ENCODE measurements at regions not wholly inside any gene's neighbourhood (a gene's known extent, or its start where the extent isn't known, plus 50 kb on each side); places are given as distances from the start of the nearest gene placed in this dataset.

- no peak for DNase-seq
Measured at GRCh38 chr6:145044641-145045246, 690.6 kb downstream of the EPM2A start.

DNA sequence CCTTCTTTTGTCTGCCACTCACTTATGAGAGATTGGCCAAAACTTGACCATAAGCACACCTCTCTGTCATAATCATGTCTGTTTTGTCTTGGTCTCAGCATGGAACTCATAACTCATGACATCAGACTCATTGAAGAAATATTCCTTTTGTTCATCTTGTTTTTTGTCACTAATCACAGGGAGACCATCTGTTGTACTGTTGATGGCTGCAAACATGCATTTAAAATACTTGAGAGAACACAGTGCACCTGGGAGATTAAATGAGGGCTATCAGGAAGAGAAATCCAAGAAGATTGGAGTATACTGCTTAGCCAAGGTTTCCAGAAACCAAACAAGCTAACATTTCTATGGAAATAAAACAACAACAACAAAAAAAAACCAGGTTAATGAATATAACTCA lies 689.7 kb downstream of the EPM2A start:
- DNase-seq = no peak

DNA sequence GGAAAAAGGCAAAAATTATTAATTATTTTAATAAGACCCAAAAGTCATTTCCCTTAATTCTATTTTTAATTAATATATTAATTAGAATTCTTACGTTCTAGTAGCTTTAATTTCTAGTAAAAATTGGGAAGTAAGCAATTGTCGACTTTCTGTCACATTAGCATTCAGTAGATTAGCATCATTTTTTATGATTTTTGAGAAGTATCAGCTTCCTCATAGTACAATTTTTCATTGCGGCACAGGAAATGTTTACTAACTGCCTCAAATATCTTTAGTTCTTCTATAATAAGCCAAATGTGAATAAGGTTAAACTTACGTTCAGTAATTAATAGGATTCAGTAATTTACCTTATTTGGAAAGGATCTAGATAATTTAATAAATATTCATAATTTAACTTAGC lies 687.4 kb downstream of the EPM2A start:
- DNase-seq = no peak

- DNase-seq = no peak
Measured at GRCh38 chr6:145051661-145052060, 683.7 kb downstream of the EPM2A start.

DNA sequence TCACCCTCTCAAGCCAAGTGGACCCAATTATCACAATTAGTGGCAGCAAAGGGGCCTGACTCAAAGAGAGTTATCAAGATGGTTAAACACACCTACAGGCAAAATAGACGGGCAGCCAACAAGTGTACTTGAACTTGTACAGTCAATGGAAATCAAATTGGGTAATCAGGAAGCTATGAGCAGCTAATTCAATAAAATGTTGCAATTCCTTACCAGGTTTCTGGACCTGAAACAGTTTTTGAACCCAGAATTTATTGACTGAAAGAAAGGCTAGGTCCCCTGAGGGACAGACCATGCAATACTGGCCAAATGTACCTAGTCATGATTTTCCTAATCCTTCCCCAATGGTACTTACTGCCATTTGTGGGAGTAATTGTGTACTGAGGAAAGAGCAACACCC lies 679.8 kb downstream of the EPM2A start:
- DNase-seq = no peak

GRCh38 chr6:145060714-145061113 lies 674.6 kb downstream of the EPM2A start:
- no peak for DNase-seq

GRCh38 chr6:145063091-145063490 lies 672.2 kb downstream of the EPM2A start:
- no peak for DNase-seq

- DNase-seq = no peak
Measured at GRCh38 chr6:145067430-145067829, 667.9 kb downstream of the EPM2A start.

DNA sequence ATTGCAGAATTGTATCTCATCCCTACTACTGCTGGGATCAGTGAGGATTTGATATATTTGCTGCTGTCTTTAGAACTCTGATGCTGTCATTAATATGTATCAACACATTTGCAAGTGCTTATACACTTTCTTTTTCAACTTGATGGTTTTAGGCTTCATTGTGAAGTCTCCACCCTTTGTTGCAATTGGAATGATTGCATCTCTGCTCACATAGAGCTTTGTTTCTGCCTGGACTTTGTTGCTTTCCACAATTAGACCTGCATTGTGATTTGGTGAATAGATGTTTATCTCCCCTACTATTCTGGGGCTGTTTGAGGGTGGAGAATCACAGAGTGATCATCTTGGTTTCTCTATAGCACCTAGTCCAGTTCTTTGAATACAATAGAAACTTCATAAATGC lies 666.7 kb downstream of the EPM2A start:
- no peak for DNase-seq

- no peak for DNase-seq
Measured at GRCh38 chr6:145069966-145070365, 665.4 kb downstream of the EPM2A start.

GRCh38 chr6:145070791-145071190 lies 664.5 kb downstream of the EPM2A start:
- no peak for DNase-seq

DNA sequence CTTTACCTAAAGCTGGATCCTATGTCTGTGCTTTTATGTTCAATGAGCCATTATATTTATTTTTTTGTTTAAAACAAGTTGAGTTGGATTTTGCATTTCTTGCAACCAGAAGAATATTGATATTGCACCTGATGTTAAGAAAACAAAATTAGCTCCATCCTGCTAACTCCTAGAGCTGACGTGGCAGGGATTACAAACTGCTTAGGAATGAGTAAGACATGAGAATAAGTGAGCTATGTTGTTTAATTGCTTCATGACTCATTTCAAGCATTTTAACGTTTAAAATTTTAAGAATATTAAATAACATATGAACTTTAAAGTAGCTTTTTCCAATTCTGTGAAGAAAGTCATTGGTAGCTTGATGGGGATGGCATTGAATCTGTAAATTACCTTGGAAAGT lies 663.5 kb downstream of the EPM2A start:
- DNase-seq = no peak

DNA sequence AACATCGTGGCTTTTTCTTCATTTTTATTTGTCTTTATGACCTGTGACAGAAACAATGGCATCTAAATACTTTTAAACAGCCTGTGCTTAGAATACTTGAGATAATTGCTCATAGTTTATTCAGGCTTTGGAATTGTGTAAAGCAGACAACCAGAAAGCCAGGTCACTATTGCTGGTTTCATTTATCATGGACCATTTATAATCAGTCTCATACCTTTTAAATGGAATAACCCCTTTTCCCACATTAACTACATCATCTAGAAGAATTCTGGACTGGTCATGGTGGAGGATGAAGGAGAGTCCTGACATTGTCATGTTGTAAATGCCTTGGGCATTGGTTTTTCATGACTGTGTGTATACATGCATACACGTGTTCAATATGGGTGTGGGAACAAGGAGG lies 661.5 kb downstream of the EPM2A start:
- no peak for DNase-seq

- no peak for DNase-seq
Measured at GRCh38 chr6:145074805-145075204, 660.5 kb downstream of the EPM2A start.

GRCh38 chr6:145075425-145075824 lies 659.9 kb downstream of the EPM2A start:
- no peak for DNase-seq

DNA sequence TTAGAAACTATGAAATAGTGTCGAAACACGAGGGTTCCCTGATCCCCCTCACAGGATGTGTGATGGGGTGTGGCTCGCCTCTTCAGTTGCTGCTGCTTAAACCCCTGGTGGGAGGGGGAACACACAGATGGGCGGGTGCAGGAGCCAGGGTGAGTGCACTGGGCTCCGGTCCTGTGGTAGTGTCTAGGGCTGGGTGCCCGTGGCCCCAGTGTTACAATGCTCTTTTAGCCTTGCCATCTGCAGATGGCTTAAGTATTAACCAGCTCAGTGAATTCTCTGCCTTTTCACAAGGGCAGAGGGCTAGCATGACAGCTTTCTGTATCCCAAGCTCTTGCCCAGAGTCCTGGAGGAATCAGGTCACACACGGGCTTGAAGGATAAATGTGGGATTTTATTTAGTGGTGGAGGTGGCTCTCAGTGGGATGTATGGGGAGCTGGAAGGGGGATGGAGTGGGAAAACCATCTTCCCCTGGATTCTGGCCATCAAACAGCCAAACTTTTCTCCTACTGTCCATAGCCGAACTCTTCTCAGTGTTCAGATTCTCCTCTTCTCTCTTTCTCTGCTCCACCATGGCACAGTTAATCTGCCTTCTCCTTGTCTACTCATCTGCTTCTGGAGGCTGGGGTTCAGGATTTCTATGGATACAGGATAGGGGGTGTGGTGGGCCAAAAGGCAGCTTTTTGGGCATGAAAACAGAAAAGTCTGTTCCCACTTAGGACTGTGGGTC lies 659.0 kb downstream of the EPM2A start:
- no peak for DNase-seq

GRCh38 chr6:145077382-145077781 lies 657.9 kb downstream of the EPM2A start:
- DNase-seq = no peak

DNA sequence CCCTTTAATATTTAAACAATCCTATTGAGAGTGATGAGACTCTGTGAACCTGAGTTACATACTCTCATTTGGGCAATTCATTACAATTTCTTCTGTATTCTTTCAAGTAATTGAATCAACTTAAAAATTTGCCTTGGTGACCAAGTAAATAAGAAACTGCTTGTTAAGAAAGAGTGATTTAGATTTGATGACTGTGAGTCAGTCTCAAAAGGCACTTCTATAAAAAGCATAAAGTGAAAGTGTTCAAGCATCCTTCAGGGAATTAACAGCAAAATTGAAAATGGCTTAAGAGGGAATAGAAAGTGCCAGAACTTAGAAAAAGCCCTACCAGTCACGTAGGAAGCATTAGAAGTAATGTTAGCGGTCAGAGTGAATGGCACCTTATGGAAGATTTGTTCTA lies 654.7 kb downstream of the EPM2A start:
- no peak for DNase-seq

GRCh38 chr6:145081677-145082076 lies 653.6 kb downstream of the EPM2A start:
- no peak for DNase-seq

- DNase-seq = no peak
Measured at GRCh38 chr6:145082359-145082758, 653.0 kb downstream of the EPM2A start.

DNA sequence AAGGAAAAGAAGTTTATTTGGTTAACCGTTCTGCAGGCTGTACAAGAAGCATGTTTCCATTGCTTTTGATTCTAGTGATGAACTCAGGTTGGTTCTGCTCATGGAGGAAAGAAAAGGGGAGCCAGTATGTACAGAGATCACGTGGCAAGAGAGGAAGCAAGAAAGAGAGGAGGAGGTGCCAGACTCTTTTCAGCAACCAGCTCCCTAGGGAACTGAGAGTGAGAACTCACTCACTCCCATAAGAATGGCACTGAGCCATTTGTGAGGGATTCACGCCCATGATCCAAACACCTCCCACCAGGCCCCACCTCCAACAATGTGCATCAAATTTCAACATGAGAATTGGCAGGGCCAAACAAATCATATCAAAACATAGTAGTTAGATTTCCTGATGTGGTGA lies 649.1 kb downstream of the EPM2A start:
- no peak for DNase-seq

GRCh38 chr6:145087034-145087433 lies 648.3 kb downstream of the EPM2A start:
- no peak for DNase-seq

DNA sequence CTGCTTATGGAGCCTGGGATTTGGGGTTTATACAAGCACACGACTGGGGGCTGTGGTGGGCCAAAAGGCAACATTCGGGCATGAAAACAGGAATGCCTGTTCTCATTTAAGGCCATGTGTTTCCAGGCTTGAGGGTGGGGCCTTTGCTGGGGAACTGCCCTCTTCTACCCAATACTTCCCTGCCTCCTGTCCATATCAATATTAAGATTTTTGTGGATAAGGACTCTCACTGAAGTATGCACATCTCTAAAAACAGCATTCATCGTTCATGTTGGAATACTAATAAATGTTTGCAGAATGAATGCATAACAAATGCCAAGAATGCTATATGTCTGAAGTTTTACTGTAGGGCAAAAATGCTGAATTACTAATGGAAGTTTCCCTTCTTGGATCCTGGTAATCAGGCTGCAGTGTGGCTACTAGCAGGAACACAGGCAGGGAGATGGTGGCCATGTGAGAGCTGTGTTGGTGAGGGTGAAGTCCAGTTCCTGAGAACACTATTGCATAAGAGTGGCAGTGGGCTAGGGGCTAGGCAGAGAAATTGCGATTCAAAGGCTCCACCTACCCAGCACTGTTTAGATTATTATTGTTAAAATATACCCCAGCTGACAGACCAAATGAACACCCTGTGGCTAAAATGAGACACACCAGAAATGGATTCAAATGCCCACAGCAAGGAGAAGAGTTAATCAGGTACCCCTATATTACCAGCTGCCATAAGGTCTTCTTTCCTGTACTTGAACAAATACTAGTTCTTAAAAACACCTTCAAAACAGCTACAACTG lies 644.3 kb downstream of the EPM2A start:
- no peak for DNase-seq

GRCh38 chr6:145091586-145092142 lies 643.7 kb downstream of the EPM2A start:
- no peak for DNase-seq
